T-helper 17 cell (primary cell): ENCODE measurements at regions not wholly inside any gene's neighbourhood (a gene's known extent, or its start where the extent isn't known, plus 50 kb on each side); places are given as distances from the start of the nearest gene placed in this dataset.
"Not testable (repeated sequence)": the region's sequence is repeated elsewhere in the genome, so short reads cannot be mapped to it uniquely, and the experiment has no call there.

Source experiments
- ATAC-seq: fragments of 150-1000 bp; cut with Tn5 transposase; 2 replicates; pipeline ENCODE4 v1.10.0; 2021; ENCODE audit warnings: mild to moderate bottlenecking, moderate library complexity
- DNase-seq, 3 donors: peaks; one replicate each; pipeline versions ENCODE4 v3.0.0 to v3.0.0-alpha.2; 2020 to 2021
- H3K9me3 ChIP-seq: one replicate; pipeline ENCODE4 v1.7.0; 2013; ENCODE audit warnings: low read length, mild to moderate bottlenecking; ENCODE audit not compliant: control insufficient read depth, poor library complexity, severe bottlenecking
- H3K27ac Mint-ChIP-seq: one replicate; pipeline ENCODE4 v1.8.0; 2022; ENCODE audit warnings: mild to moderate bottlenecking, moderate library complexity, mixed read lengths
- H3K27me3 Mint-ChIP-seq: one replicate; pipeline ENCODE4 v1.8.0; 2022; ENCODE audit warnings: mixed read lengths
- H3K36me3 Mint-ChIP-seq: one replicate; pipeline ENCODE4 v1.8.0; 2022; ENCODE audit warnings: low read depth, mixed read lengths
- H3K4me1 Mint-ChIP-seq: one replicate; pipeline ENCODE4 v1.8.0; 2022; ENCODE audit warnings: mild to moderate bottlenecking, mixed read lengths
- H3K4me3 Mint-ChIP-seq: one replicate; pipeline ENCODE4 v1.8.0; 2022; ENCODE audit warnings: mild to moderate bottlenecking, moderate library complexity, mixed read lengths

DNA sequence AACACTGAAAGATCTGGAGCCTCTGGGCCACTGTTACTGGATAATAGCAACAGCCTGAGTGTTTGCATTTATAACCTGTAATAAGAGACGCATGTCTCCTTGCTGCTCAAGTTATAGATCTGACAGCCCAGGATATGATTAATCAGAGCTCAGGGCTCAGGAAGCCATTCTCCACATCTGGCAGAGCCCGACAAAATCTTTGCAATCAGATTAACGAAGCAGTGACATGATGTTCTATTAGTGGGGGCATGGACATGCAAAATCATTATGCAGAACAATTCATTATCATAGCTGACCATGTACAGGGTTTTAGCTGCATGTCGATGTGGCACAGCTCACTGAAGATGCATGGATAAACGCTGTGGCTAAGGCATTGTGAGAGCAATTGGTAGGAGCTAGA lies 730.3 kb downstream of the ZNF385D start:
- no peaks in the 10 kb centered on the region for H3K9me3 ChIP-seq
- no peak for ATAC-seq
- H3K27ac Mint-ChIP-seq, result no peak overlapping the region
- no peak for DNase-seq
- H3K27me3 Mint-ChIP-seq, result no peaks in the 10 kb centered on the region
- no peaks in the 10 kb centered on the region for H3K4me1 Mint-ChIP-seq
- H3K36me3 Mint-ChIP-seq, result peaks cover 2% of the 10 kb centered on the region
- H3K4me3 Mint-ChIP-seq, result no peak overlapping the region

GRCh38 chr3:21020043-21020442 lies 731.0 kb downstream of the ZNF385D start:
- no peak overlapping the region for H3K4me3 Mint-ChIP-seq
- DNase-seq, result no peak
- no peak overlapping the region for H3K27ac Mint-ChIP-seq
- H3K9me3 ChIP-seq, result no peaks in the 10 kb centered on the region
- no peaks in the 10 kb centered on the region for H3K4me1 Mint-ChIP-seq
- H3K36me3 Mint-ChIP-seq, result peaks cover 2% of the 10 kb centered on the region
- ATAC-seq, result no peak
- no peaks in the 10 kb centered on the region for H3K27me3 Mint-ChIP-seq

GRCh38 chr3:21017115-21017852 lies 733.7 kb downstream of the ZNF385D start:
- no peaks in the 10 kb centered on the region for H3K4me1 Mint-ChIP-seq
- H3K27me3 Mint-ChIP-seq, result no peaks in the 10 kb centered on the region
- no peak for DNase-seq
- no peak overlapping the region for H3K27ac Mint-ChIP-seq
- peaks cover 2% of the 10 kb centered on the region for H3K36me3 Mint-ChIP-seq
- no peaks in the 10 kb centered on the region for H3K9me3 ChIP-seq
- H3K4me3 Mint-ChIP-seq, result no peak overlapping the region
- ATAC-seq, result no peak

- H3K9me3 ChIP-seq, result no peaks in the 10 kb centered on the region
- H3K36me3 Mint-ChIP-seq, result peaks cover 2% of the 10 kb centered on the region
- no peaks in the 10 kb centered on the region for H3K27me3 Mint-ChIP-seq
- ATAC-seq, result no peak
- H3K4me1 Mint-ChIP-seq, result no peaks in the 10 kb centered on the region
- DNase-seq, result no peak
- H3K27ac Mint-ChIP-seq, result no peak overlapping the region
- no peak overlapping the region for H3K4me3 Mint-ChIP-seq
Observed at GRCh38 chr3:21013566-21013965, 737.4 kb downstream of the ZNF385D start.

DNA sequence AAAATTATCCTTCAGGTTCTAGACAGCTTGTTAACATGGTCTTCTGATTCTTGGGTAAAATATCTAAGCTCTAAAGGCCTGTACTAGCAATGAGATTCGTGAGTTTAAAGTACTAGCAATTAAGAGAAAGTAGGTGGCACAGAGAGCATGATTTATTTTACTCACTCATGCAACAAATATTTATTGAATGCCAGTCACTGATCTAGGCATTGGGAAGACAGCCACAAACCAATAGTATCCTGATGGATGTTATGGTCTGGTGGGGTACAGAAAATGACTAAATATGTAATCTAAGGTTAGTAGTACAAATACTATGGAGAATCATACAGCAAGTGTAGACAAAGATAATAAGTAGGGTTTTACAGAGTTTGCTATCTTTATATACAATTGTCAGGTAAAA lies 751.3 kb downstream of the ZNF385D start:
- no peaks in the 10 kb centered on the region for H3K27me3 Mint-ChIP-seq
- no peak for ATAC-seq
- no peaks in the 10 kb centered on the region for H3K36me3 Mint-ChIP-seq
- H3K9me3 ChIP-seq, result peaks cover 2% of the 10 kb centered on the region
- no peak overlapping the region for H3K4me3 Mint-ChIP-seq
- no peak overlapping the region for H3K27ac Mint-ChIP-seq
- H3K4me1 Mint-ChIP-seq, result no peaks in the 10 kb centered on the region
- no peak for DNase-seq

DNA sequence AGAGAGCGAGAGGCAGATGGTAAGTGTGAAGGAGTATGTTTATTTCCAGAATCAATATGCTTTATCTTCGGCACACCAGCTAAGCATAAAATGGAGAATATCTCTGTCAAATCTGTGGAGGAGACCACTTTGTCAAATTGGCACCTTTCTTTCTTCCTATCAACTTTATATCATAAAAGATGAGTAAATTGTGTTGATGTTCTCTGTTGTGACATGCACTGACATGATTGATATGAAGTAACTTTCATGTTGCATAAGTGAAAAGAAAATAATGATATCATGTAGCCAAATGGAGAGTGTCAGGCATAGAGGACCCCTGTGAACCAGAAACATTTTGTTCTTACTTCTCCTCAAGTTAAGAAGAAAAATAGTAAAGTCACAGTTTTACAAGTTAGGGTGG lies 753.8 kb downstream of the ZNF385D start:
- no peaks in the 10 kb centered on the region for H3K4me1 Mint-ChIP-seq
- ATAC-seq, result no peak
- no peaks in the 10 kb centered on the region for H3K27me3 Mint-ChIP-seq
- no peak for DNase-seq
- no peak overlapping the region for H3K4me3 Mint-ChIP-seq
- no peaks in the 10 kb centered on the region for H3K36me3 Mint-ChIP-seq
- no peak overlapping the region for H3K27ac Mint-ChIP-seq
- peaks cover 2% of the 10 kb centered on the region for H3K9me3 ChIP-seq

DNA sequence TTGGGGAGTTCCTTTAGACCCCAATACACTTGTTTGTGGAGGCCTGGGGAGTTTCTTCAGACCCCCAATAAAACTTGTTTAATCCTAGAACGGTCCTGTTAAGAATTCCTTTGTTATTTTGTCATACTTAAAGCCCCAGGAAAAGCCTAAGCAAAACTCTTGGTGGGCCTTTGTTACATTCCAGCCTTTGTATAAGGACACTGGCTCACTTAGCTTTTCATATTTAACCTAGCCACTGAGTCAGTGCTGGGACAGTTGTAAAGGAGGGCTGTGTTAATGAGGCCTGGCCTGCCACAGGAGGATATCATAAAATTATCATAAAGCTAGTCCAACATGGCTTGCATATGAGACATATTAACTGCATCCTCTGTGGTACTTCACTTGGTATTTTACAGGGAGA lies 760.1 kb downstream of the ZNF385D start:
- Mint-ChIP-seq H3K27me3 (no peaks in the 10 kb centered on the region), H3K4me3 (no peak overlapping the region), H3K4me1 (no peaks in the 10 kb centered on the region), H3K36me3 (no peaks in the 10 kb centered on the region), H3K27ac (no peak overlapping the region)
- no peaks in the 10 kb centered on the region for H3K9me3 ChIP-seq
- no peak for DNase-seq
- no peak for ATAC-seq

GRCh38 chr3:20989653-20990052 lies 761.4 kb downstream of the ZNF385D start:
- not testable (repeated sequence) for H3K27ac Mint-ChIP-seq, H3K4me1 Mint-ChIP-seq, H3K9me3 ChIP-seq, H3K27me3 Mint-ChIP-seq, ATAC-seq, DNase-seq, H3K36me3 Mint-ChIP-seq, H3K4me3 Mint-ChIP-seq

DNA sequence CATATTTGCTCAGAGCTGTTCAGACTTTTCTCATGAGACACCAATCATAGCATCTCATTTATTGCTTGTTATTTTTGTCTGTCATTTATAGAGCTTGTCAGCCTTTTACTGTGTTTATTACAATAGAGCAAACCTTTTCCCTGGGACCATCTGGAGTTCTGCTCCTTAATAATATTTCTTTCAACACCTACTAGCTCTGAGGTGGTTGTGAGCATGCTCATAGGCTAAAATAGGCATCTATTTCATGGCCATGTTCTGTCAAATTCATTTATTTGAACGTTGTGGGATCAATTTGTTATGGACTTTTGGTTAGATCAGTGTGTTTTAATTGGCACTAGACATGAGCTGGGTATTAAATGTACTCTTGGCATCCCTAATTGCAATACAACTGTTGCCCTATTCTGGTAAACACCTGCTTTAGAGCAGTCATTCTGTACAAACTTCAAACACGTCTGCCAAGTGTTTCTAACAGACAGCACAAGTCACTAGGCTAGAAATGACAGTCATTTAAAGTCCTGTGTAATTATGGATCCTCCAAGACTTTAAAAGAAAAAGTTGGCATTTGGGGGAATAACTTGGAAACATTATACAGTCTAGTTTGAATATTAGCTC lies 766.3 kb downstream of the ZNF385D start:
- no peak overlapping the region for H3K27ac Mint-ChIP-seq
- H3K27me3 Mint-ChIP-seq, result no peaks in the 10 kb centered on the region
- H3K36me3 Mint-ChIP-seq, result no peaks in the 10 kb centered on the region
- DNase-seq (no peak), ATAC-seq (no peak)
- no peaks in the 10 kb centered on the region for H3K9me3 ChIP-seq
- no peak overlapping the region for H3K4me3 Mint-ChIP-seq
- no peaks in the 10 kb centered on the region for H3K4me1 Mint-ChIP-seq

GRCh38 chr3:20975188-20975651 lies 775.8 kb downstream of the ZNF385D start:
- no peaks in the 10 kb centered on the region for H3K4me1 Mint-ChIP-seq

DNA sequence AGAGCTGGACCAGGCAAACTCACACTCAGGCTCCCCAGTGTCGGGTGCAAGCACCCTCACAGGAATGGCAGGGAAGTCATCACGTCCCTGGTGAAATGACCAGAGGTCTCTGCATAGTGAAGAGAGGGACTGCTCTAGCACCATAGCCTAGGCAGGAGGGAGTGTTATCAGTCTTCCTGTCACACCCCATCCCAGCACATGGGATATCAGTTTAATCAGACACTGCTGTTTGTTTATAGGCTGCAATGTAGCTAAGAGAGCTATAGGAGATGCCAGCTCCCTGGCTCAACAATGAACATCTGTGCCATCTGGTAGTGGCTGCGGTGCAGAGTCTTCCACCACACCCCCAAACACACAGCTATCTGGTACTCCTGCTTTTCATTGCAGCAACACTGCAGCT lies 776.6 kb downstream of the ZNF385D start:
- no peaks in the 10 kb centered on the region for H3K27me3 Mint-ChIP-seq
- H3K4me3 Mint-ChIP-seq, result no peak overlapping the region
- no peaks in the 10 kb centered on the region for H3K9me3 ChIP-seq
- H3K27ac Mint-ChIP-seq, result no peak overlapping the region
- H3K36me3 Mint-ChIP-seq, result no peaks in the 10 kb centered on the region
- no peaks in the 10 kb centered on the region for H3K4me1 Mint-ChIP-seq
- ATAC-seq, result no peak
- DNase-seq, result no peak

More at GRCh38 chr3:20975188-20975651, 775.8 kb downstream of the ZNF385D start:
- ATAC-seq (no peak), DNase-seq (no peak)
- Mint-ChIP-seq H3K27ac (no peak overlapping the region), H3K4me3 (no peak overlapping the region), H3K36me3 (no peaks in the 10 kb centered on the region), H3K27me3 (no peaks in the 10 kb centered on the region)
- no peaks in the 10 kb centered on the region for H3K9me3 ChIP-seq

GRCh38 chr3:20970807-20971206 lies 780.2 kb downstream of the ZNF385D start:
- H3K9me3 ChIP-seq, H3K27me3 Mint-ChIP-seq: not testable (repeated sequence)

DNA sequence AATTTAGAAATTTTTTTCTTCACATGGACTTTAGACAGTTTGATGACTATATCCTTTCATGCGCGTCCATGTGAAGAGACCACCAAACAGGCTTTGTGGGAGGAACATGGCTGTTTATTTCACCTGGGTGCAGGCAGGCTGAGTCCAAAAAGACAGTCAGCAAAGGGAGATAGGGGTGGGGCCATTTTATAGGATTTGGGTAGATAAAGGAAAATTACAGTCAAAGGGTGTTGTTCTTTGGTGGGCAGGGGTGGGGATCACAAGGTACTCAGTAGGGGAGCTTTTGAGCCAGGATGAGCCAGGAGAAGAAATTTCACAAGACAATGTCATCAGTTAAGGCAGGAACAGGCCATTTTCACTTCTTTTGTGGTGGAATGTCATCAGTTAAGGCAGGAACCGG lies 781.5 kb upstream of the SGO1 start:
- H3K27ac Mint-ChIP-seq, H3K4me1 Mint-ChIP-seq, DNase-seq, H3K36me3 Mint-ChIP-seq, H3K9me3 ChIP-seq, ATAC-seq, H3K4me3 Mint-ChIP-seq, H3K27me3 Mint-ChIP-seq: not testable (repeated sequence)

More at GRCh38 chr3:20970807-20971206, 780.2 kb downstream of the ZNF385D start:
- H3K4me3 Mint-ChIP-seq, H3K36me3 Mint-ChIP-seq, H3K4me1 Mint-ChIP-seq, DNase-seq, ATAC-seq, H3K27ac Mint-ChIP-seq: not testable (repeated sequence)

- Mint-ChIP-seq H3K4me3 (no peak overlapping the region), H3K4me1 (no peaks in the 10 kb centered on the region), H3K27ac (no peak overlapping the region), H3K36me3 (no peaks in the 10 kb centered on the region), H3K27me3 (no peaks in the 10 kb centered on the region)
- ATAC-seq, result no peak
- DNase-seq, result no peak
- peaks cover 2% of the 10 kb centered on the region for H3K9me3 ChIP-seq
Observed at GRCh38 chr3:20958161-20958560, 772.2 kb upstream of the SGO1 start.
